ENCODE measurements at regions not wholly inside any gene's neighbourhood (a gene's known extent, or its start where the extent isn't known, plus 50 kb on each side); places are given as distances from the start of the nearest gene placed in this dataset.
A peak's percentile ranks its signal among the peaks of the same experiment; 100 is the strongest.

- TF ChIP-seq CTCF (IDR thresholded peaks at IDR 0.05) (no peak), POLR2A (IDR thresholded peaks at IDR 0.05) (no peak), EP300 (IDR thresholded peaks at IDR 0.05) (peak in 1 of 2 donors; percentile 71)
These were observed 236.5 kb upstream of the JUN start for GRCh38 chr1:59020151-59020997.

Measured in tibial nerve (tissue), 4 donors.